ENCODE measurements at regions not wholly inside any gene's neighbourhood (a gene's known extent, or its start where the extent isn't known, plus 50 kb on each side); places are given as distances from the start of the nearest gene placed in this dataset.

DNA sequence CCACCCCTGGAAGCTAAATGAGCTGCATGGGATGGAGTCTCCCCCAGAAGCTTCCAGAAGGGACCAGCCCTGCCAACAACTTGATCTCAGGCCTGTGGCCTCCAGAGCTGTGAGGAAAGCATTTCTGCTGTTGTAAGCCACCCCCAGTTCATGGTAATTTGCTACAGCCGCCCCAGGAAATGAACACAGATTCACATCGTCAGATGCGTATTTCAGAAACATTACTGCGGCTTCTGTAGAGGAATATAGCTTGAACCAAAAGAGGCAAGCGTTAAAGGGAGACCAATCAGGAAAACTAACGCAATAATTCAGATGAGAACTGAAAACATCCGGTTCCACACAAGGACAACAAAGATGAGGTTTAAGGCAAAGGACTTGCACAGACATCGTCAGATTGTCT is 128.4 kb upstream of the TBL1X start:
- H3K14ac ChIP-seq (ENCODE audit: insufficient read length): no peak overlapping the region
- DNase-seq (ENCODE audit: low read depth in 1 of 2, low spot score in 2 of 2) (no peak), FAIRE-seq (no peak)
- no peak overlapping the region for H2AFZ ChIP-seq (ENCODE audit: low read length)
- H3K36me3 ChIP-seq (ENCODE audit: control insufficient read depth in 2 of 4, insufficient read depth in 4 of 4, low read length in 3 of 4): no peaks in the 10 kb centered on the region
- H2BK15ac ChIP-seq (ENCODE audit: low read length): no peak overlapping the region
- no peak overlapping the region for H2BK12ac ChIP-seq (ENCODE audit: low read depth, low read length)
- no peak overlapping the region for H3K4ac ChIP-seq (replicated peaks; ENCODE audit: insufficient read length, low read depth, low read length)
- no peak overlapping the region for H3K4me2 ChIP-seq (ENCODE audit: insufficient read depth in 1 of 2, low read depth in 2 of 2, low read length in 2 of 2)
- no peaks in the 10 kb centered on the region for H3K79me1 ChIP-seq (ENCODE audit: low read depth, low read length)
- POLR2A ChIA-PET (ENCODE audit: partially characterized antibody): no interaction called here
- no peak overlapping the region for H4K5ac ChIP-seq (ENCODE audit: insufficient read length, low read depth, low read length)
- H4K8ac ChIP-seq (ENCODE audit: extremely low read depth, insufficient read depth, low read length): no peak overlapping the region
- H3K23me2 ChIP-seq (ENCODE audit: low read depth, low read length): no peaks in the 10 kb centered on the region
- no peaks in the 10 kb centered on the region for H3K79me2 ChIP-seq (ENCODE audit: control insufficient read depth in 1 of 2, insufficient read depth in 2 of 2, low read length in 2 of 2)
- H4K20me1 ChIP-seq (replicated peaks in 1 of 2; ENCODE audit: control insufficient read depth in 1 of 2, insufficient read depth in 2 of 2, low read length in 2 of 2): no peaks in the 10 kb centered on the region
- H2BK20ac ChIP-seq (ENCODE audit: low read length): no peak overlapping the region
- no peak overlapping the region for H3K18ac ChIP-seq (ENCODE audit: extremely low read depth, low read length)
- no peak overlapping the region for H2AK5ac ChIP-seq (ENCODE audit: low read depth, low read length)
- H3K4me1 ChIP-seq (replicated peaks in 1 of 4; ENCODE audit: control insufficient read depth in 3 of 4, insufficient read depth in 4 of 4, low read length in 3 of 4): peaks cover 0 to 4% (median 1%) of the 10 kb centered on the region in 4 experiments; a peak in 4 of 7 replicates
- no peak overlapping the region for H3K9ac ChIP-seq (replicated peaks in 1 of 4; ENCODE audit: extremely low read depth in 1 of 4, low read depth in 3 of 4, low read length in 3 of 4)
- H3K27me3 ChIP-seq (replicated peaks in 1 of 4; ENCODE audit: control insufficient read depth in 3 of 4, extremely low read depth in 1 of 4, insufficient read depth in 3 of 4, low read length in 3 of 4): no peaks in the 10 kb centered on the region
- no peak overlapping the region for H3K27ac ChIP-seq (ENCODE audit: low read depth, low read length)
- no peak overlapping the region for H3K56ac ChIP-seq (replicated peaks; ENCODE audit: insufficient read length, low read depth, low read length)
- H2BK5ac ChIP-seq (ENCODE audit: low read depth, low read length): no peak overlapping the region
- H2BK120ac ChIP-seq (replicated peaks; ENCODE audit: low read depth, low read length): no peak overlapping the region
- CTCF ChIA-PET (ENCODE audit: partially characterized antibody): interaction anchor here (2.1 kb wide), 1 partner anchor 23 kb away, joined by 7 read pairs; no protein-coding TSS in a partner anchor
- no peaks in the 10 kb centered on the region for H3K9me3 ChIP-seq (ENCODE audit: insufficient read depth in 2 of 2, low read depth in 1 of 2, low read length in 1 of 2)
- no peak overlapping the region for H3K4me3 ChIP-seq (ENCODE audit: extremely low read depth in 1 of 4, insufficient read depth in 2 of 4, low read depth in 3 of 4, low read length in 4 of 4)
- no peak overlapping the region for H3K23ac ChIP-seq (ENCODE audit: insufficient read length)
- H4K91ac ChIP-seq (replicated peaks; ENCODE audit: insufficient read length, low read length): no peak overlapping the region
- WGBS, 2 experiments (ENCODE audit: extremely low coverage in 1 of 2, insufficient coverage in 1 of 2, insufficient read length in 1 of 2, insufficient replicate concordance in 2 of 2, low coverage in 1 of 2, low lambda C conversion rate in 2 of 2, missing lambda C conversion rate in 1 of 2): 81% methylated on average over 7 of the region's 8 CpGs; no CpG with 5 or more reads in 1 of the 2 experiments
- TF ChIP-seq RBBP5 (IDR thresholded peaks at IDR 0.05; ENCODE audit: borderline replicate concordance, low read depth, low read length) (no peak), GABPA (IDR thresholded peaks at IDR 0.05; ENCODE audit: borderline replicate concordance, insufficient read depth, low read length) (no peak), ZNF274 (IDR thresholded peaks at IDR 0.05; ENCODE audit: borderline replicate concordance, extremely low read depth, low read length) (no peak), ASH2L (IDR thresholded peaks at IDR 0.05; ENCODE audit: low read length) (no peak), KDM4A (IDR thresholded peaks at IDR 0.05; ENCODE audit: low read depth, low read length, severe bottlenecking) (no peak), POLR2A (IDR thresholded peaks at IDR 0.05; ENCODE audit: control extremely low read depth in 1 of 2, low read depth in 2 of 2, low read length in 2 of 2) (no peak), KDM5A (IDR thresholded peaks at IDR 0.05; ENCODE audit: low read length) (no peak), GTF2F1 (IDR thresholded peaks at IDR 0.05; ENCODE audit: borderline replicate concordance, low read depth, low read length) (no peak), FOSL1 (IDR thresholded peaks at IDR 0.05; ENCODE audit: insufficient read depth, low read depth, low read length) (no peak), SP2 (IDR thresholded peaks at IDR 0.05; ENCODE audit: low read length) (no peak), NRF1 (IDR thresholded peaks at IDR 0.05; ENCODE audit: low read depth, low read length) (no peak), BCL11A (IDR thresholded peaks at IDR 0.05; ENCODE audit: low read depth in 2 of 2, low read length in 2 of 2) (no peak)
- TF ChIP-seq, protein P1, sequence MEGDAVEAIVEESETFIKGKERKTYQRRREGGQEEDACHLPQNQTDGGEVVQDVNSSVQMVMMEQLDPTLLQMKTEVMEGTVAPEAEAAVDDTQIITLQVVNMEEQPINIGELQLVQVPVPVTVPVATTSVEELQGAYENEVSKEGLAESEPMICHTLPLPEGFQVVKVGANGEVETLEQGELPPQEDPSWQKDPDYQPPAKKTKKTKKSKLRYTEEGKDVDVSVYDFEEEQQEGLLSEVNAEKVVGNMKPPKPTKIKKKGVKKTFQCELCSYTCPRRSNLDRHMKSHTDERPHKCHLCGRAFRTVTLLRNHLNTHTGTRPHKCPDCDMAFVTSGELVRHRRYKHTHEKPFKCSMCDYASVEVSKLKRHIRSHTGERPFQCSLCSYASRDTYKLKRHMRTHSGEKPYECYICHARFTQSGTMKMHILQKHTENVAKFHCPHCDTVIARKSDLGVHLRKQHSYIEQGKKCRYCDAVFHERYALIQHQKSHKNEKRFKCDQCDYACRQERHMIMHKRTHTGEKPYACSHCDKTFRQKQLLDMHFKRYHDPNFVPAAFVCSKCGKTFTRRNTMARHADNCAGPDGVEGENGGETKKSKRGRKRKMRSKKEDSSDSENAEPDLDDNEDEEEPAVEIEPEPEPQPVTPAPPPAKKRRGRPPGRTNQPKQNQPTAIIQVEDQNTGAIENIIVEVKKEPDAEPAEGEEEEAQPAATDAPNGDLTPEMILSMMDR (IDR thresholded peaks at IDR 0.05; ENCODE audit: control extremely low read depth in 1 of 3, insufficient read depth in 1 of 3, low read depth in 1 of 3, low read length in 3 of 3): no peak
